SK-N-SH (cell line): ENCODE measurements at regions not wholly inside any gene's neighbourhood (a gene's known extent, or its start where the extent isn't known, plus 50 kb on each side); places are given as distances from the start of the nearest gene placed in this dataset.

Experiments
- CTCF ChIP-seq: fragments of 200-600 bp; sonication (generic); IDR thresholded peaks from 2 replicates; pipeline ENCODE4 v1.6.1; 2017; ENCODE audit warnings: antibody characterized with exemption, mild to moderate bottlenecking, moderate library complexity
- FOXJ3 ChIP-seq: sonication (generic); formaldehyde crosslinking; IDR thresholded peaks from 2 replicates; pipeline ENCODE4 v1.5.1; 2020; ENCODE audit warnings: mild to moderate bottlenecking, missing genetic modification reagents
- POLR2AphosphoS5 ChIP-seq: IDR thresholded peaks from 2 replicates; pipeline ENCODE4 v1.6.1; 2012; ENCODE audit warnings: low read depth, low read length
- RAD21 ChIP-seq: IDR thresholded peaks from 2 replicates; pipeline ENCODE4 v1.6.1; 2012; ENCODE audit warnings: mild to moderate bottlenecking, low read length
- REST ChIP-seq: IDR thresholded peaks from 2 replicates; pipeline ENCODE4 v1.6.1; 2012; ENCODE audit warnings: mild to moderate bottlenecking, low read depth, low read length, moderate library complexity
- TAF1 ChIP-seq: IDR thresholded peaks from 2 replicates; pipeline ENCODE4 v1.6.1; 2012; ENCODE audit warnings: low read depth, mild to moderate bottlenecking, low read length, moderate library complexity, borderline replicate concordance
- TCF12 ChIP-seq: IDR thresholded peaks from 2 replicates; pipeline ENCODE4 v1.4.0; 2012
- USF2 ChIP-seq: fragments of 150-350 bp; IDR thresholded peaks from 2 replicates; pipeline ENCODE4 v1.6.1; 2017; ENCODE audit warnings: antibody characterized with exemption, low read length, low read depth, borderline replicate concordance
- YY1 ChIP-seq: IDR thresholded peaks from 2 replicates; pipeline ENCODE4 v1.4.0; 2012; ENCODE audit warnings: low read depth, mild to moderate bottlenecking

- no peak for TF ChIP-seq REST
- TF ChIP-seq FOXJ3 (CRISPR knock-in tag), result no peak
- TF ChIP-seq RAD21, result no peak
- no peak for TF ChIP-seq TCF12
- TF ChIP-seq CTCF, result no peak
- TF ChIP-seq TAF1, result no peak
- TF ChIP-seq YY1, result no peak
- no peak for TF ChIP-seq USF2
- TF ChIP-seq POLR2AphosphoS5, result no peak
Measured at GRCh38 chr14:71483154-71483553, 449.1 kb upstream of the RGS6 start.
